Stimulated activated CD8-positive, alpha-beta memory T cell treated with anti-CD3 and anti-CD28 coated beads, Interleukin-7, amount 100 ng/mL, for 48 hours (primary cell): ENCODE measurements at regions not wholly inside any gene's neighbourhood (a gene's known extent, or its start where the extent isn't known, plus 50 kb on each side); places are given as distances from the start of the nearest gene placed in this dataset.
A peak's percentile ranks its signal among the peaks of the same experiment; 100 is the strongest.
"Not testable (repeated sequence)": the region's sequence is repeated elsewhere in the genome, so short reads cannot be mapped to it uniquely, and the experiment has no call there.

Experiments
- DNase-seq, 2 donors: peaks; one replicate each; pipeline ENCODE4 v3.0.0-alpha.2; 2020; ENCODE audit warnings: low read depth in 1 of 2; ENCODE audit errors: extremely low read depth in 1 of 2

GRCh38 chr1:229119876-229120275, 151.0 kb upstream of the RAB4A start:
- DNase-seq, result no peak

- DNase-seq, result no peak
Observed at GRCh38 chr1:229121845-229122436, 149.0 kb upstream of the RAB4A start.

- no peak for DNase-seq
Observed at GRCh38 chr1:229122606-229123005, 148.3 kb upstream of the RAB4A start.

GRCh38 chr1:229124116-229124515, 146.8 kb upstream of the RAB4A start:
- DNase-seq, result no peak

GRCh38 chr1:229124520-229125124, 146.3 kb upstream of the RAB4A start:
- DNase-seq, result no peak

GRCh38 chr1:229127301-229127700, 143.6 kb upstream of the RAB4A start:
- DNase-seq, result peak; percentile 1 to 12

- DNase-seq, result no peak
Observed at GRCh38 chr1:229128066-229128608, 142.8 kb upstream of the RAB4A start.

GRCh38 chr1:229129301-229130027, 141.4 kb upstream of the RAB4A start:
- DNase-seq, result peak in 1 of 2 donors; percentile 3

GRCh38 chr1:229130028-229130668, 140.8 kb upstream of the RAB4A start:
- no peak for DNase-seq

- no peak for DNase-seq
Observed at GRCh38 chr1:229131243-229132105, 139.4 kb upstream of the RAB4A start.

GRCh38 chr1:229132106-229132443, 138.8 kb upstream of the RAB4A start:
- DNase-seq, result no peak

- DNase-seq, result no peak
Observed at GRCh38 chr1:229132706-229133105, 138.2 kb upstream of the RAB4A start.

- DNase-seq, result no peak
Observed at GRCh38 chr1:229133151-229133550, 137.8 kb upstream of the RAB4A start.

- DNase-seq, result no peak
Observed at GRCh38 chr1:229133811-229134210, 137.1 kb upstream of the RAB4A start.

- DNase-seq, result not testable (repeated sequence)
Observed at GRCh38 chr1:229134381-229135217, 136.3 kb upstream of the RAB4A start.

GRCh38 chr1:229135773-229136172, 135.1 kb upstream of the RAB4A start:
- DNase-seq, result no peak

GRCh38 chr1:229136822-229137221, 134.1 kb upstream of the RAB4A start:
- no peak for DNase-seq

GRCh38 chr1:229137271-229137670, 133.6 kb upstream of the RAB4A start:
- no peak for DNase-seq

GRCh38 chr1:229138058-229138457, 132.9 kb upstream of the RAB4A start:
- no peak for DNase-seq
